GM18511 (cell line): ENCODE measurements at regions not wholly inside any gene's neighbourhood (a gene's known extent, or its start where the extent isn't known, plus 50 kb on each side); places are given as distances from the start of the nearest gene placed in this dataset.

Experiments
- ATAC-seq: cut with Tn5 transposase; IDR thresholded peaks from one replicate; pipeline ENCODE4 v1.9.1; 2021; ENCODE audit warnings: mild to moderate bottlenecking, moderate library complexity; ENCODE audit not compliant: unreplicated experiment

DNA sequence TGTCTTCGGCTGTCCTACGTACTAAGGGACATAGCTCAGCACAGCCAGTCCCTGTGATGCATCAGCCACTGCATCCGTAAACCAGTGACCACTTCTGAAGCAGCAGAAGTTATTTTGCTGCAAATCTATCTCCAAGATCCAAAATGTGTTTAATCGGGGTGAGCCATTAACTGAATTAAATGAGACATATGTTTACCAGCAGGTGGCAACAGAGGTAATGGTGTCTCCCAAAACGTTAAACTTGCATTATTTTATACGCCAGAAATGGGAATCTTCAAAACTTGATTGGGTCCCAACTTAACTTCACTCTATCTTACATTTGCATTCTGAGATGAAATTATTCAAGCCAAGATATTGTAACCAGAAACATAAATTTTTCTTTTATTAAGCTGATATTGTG, 75.3 kb upstream of the BOC start:
- no peak for ATAC-seq

DNA sequence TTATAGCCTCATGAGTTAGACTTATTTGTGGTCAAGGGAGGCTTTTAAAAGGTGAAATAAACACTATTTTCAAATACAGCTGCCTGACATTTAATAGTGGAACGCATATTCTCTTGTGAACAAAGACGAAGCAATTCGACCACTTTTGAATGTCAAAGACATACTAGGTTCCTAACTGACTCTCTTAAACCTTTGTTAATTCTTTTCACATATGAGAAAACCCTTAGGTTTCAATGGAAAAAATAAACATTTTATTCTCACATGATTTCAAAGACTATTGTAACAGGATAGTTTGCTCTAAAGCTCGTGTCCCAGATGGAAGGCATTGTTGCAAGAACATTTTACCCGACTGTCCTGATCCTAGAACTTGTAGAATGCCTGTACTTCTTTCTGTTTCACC, 74.8 kb upstream of the BOC start:
- ATAC-seq, result no peak

DNA sequence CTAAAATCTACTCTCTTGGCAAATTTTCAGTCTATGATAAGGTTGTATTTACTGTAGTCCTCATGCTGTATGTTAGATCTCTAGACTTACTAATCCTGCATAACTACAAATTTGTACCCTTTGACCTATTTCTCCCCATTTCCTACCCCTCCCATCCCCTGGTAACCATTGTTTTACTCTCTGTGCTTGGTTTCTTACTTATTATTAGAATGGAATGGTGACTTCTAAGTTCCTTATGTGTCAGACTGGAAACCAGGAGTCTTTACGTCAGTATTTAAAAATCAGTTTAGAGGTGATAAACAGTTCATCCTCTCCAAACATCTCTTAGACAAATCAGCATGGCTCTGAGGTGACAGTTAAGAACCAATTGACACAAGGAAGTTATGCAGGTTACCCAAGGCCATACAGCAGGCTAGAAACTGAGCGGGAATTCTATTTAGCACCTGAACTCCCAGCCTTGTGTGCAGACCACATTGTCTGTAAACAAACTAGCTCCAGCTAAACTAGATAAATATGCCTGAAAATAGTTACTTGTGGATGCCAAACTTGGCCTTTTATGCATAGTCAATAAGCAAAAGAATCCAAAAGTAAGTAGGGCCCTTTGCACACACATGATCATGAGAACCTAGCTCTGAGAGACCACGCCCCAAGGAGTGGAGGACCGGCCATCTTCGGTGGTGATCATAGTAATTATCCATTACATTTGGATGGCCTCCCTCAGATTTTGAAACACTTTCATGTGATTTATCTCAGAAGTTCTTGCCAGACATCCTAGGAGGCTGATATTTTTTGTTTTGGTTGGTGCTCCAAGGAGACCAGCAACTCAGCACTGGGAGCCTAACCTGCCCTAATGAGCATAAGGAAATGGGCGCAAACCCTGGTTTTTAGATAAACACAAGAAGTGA, 72.3 kb upstream of the BOC start:
- no peak for ATAC-seq

DNA sequence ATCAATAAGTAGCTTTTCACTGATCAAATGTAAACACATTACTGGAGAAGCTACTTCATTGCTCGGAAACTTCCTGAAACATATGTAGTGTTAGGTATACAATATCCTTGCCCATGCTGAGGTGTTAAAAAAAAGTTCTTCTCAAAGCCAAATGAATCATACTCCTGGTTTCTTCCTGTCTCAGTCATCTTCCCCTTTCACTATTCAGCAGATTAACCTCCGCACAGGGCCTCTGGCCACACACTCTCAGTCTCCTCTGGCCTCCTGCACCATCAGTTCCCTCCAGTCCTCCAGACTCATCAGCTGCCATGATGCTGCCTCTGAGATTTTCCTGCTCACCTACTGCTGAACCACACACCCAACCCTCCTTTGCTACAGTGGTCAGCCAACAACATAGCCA, 70.5 kb upstream of the BOC start:
- no peak for ATAC-seq

DNA sequence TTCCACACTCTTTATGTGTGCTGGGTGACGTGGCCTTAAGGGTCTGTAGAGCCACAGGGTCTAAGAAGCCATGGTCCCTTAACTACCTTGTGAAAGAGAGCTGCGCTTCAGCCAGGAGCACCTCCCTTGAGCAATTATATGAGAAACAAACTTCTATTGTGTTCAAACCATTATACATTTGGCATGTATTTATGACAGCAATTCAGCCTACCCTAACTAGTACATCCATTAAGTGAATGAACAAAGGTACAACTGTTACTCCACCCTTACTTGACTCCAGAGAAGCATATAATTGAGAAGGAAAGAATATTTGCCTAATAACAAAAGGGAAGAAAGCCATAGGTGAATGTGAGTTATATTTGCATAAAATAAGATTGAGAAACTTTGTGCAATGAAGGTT, 69.8 kb upstream of the BOC start:
- ATAC-seq, result no peak

DNA sequence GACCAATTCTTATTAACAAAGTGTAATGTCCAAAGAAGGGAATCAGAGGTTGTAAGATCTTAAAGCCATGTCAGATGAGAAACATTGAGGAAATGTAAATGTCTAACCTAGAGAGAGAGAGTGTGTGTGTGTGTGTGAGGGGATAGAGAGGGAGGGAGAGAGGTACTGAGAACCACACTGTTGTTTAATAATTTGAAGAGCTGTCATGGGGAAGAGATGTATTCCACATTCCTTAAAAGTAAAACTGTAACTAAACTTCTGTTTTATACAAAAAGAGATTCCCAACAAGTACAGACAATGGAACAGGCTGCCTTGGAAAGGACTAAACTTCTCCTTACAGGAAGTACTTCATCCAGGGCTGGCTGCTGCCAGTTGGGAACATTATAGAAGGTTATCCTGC, 68.9 kb upstream of the BOC start:
- ATAC-seq, result no peak

DNA sequence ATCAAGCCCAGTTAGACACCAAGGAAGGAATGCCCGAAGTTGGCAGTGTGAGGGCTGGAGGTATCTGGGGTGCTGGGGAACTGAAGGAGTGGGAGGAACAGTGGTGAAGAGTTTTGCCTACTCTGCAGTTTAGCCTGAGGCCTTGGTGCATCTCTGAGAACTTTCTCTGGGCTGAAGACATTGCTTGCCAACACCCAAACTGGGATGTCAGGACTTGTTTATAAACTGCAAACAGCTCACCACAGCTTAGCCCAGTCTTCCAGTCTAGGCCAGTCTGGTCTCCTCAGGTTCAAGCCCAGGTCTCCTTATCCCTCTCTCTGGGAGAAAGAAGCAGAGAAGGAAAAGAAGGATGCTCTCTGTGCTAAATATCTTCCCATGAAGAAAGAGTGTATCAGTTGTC, 68.0 kb upstream of the BOC start:
- no peak for ATAC-seq

DNA sequence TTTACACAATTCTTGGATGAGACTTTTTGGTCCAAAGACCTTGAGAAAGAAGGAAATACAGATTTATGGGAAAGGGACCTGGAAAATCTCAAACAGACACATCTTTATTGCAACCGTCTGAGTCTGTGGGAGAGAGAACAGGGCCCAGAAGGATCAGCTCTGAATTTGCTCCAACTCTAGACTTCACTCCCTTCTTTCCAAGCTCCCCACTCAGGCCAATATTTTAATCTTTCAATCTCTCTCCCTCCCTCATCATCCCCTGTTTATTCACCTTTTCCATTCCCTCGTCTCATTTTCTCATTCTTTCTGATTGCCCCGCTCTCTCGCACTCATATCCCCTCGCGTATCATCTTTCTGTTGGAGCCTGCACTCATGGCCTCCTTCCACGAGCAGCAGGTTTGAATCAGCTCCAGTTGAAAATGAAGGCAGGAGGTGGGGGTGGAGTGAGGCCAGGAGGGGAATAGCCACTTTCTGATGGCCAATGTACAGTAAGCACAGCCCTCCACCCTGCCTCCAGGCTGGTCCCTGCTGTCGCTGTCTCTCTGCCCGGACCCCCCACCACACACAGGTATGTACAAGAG, 63.6 kb upstream of the BOC start:
- no peak for ATAC-seq

DNA sequence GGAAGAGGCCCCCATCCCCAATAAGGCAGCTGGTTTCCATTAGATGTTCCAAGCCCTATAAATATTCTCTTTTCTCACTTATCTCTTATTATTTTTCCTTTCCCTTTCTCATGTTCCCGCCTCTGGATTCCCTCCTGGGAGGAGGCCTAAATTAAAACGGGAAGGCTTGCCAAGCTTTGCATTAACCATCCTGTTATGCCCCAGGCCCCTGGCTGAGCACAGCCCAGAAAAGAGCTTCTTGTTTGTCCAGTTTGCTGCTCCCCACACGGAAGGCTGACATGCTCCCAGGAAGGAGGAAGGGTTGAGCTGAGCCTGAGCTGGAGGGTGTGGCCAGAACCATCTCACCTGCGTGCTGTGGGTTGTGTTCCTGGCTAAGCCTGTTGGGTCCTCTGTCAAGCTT, 63.1 kb upstream of the BOC start:
- no peak for ATAC-seq

DNA sequence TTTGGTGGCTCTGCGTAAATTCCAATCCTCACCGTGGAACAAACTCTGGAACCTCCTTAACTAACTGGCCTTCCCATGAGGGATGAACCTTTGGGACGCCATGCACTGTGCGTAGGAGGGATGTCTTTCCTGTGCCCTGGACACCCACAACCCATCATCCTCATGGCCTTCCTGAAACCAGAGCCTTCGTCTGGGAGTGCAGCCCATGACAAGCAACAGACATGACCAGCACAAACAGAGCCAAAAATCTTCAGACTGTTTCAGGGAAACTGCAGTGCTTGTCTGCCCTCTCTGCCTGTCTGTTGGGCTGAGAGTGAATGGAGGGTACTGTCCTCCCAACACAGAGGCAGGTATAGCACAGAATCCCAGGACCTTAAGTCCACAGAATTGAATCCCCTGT, 61.1 kb upstream of the BOC start:
- ATAC-seq, result no peak

DNA sequence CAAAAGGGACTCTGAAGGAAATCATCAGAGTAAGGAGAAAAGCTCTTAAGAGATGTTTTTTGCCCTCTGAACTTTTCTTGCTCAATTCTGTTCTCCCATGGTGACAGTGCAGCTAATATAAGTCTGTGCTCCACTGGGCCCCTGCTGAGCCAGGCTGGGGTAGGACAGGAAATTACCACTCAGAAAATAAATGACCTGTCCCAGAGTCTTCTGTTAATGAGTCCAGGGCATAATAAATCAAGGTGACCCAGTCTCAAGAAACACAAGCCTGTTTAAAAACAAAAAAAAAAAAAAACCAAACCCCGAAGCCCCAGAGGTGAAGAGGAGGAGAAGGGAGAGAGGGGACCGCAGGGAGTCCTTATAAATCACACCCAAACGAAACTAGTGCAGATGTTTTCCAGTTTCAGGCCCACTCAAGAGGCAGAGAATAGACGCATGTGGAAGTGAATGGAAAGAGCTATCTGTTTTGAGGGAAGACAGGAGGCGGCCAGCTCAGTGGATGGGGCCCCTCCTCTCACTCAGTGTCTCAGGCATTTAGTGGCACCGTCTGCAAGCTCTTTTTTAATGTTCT, 59.8 kb upstream of the BOC start:
- ATAC-seq, result no peak

DNA sequence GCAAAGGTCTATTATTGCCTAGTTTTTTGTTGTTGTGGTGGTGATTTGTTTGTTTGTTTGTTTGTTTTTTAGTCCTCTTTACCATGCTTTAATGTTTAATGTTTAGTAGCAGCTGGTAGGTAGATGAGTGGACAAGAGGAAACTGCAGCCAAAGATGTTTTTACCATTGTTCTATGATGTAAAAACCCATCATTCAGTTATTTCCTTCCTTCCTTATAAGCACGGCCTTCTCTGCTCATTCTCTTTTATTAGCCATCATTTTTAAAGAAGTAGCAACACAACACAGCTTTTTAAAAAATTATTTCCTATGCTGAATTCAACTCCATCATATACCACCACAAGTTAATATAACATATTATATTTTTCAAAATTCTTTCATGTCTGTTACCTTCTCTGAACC, 58.5 kb upstream of the BOC start:
- ATAC-seq, result no peak

DNA sequence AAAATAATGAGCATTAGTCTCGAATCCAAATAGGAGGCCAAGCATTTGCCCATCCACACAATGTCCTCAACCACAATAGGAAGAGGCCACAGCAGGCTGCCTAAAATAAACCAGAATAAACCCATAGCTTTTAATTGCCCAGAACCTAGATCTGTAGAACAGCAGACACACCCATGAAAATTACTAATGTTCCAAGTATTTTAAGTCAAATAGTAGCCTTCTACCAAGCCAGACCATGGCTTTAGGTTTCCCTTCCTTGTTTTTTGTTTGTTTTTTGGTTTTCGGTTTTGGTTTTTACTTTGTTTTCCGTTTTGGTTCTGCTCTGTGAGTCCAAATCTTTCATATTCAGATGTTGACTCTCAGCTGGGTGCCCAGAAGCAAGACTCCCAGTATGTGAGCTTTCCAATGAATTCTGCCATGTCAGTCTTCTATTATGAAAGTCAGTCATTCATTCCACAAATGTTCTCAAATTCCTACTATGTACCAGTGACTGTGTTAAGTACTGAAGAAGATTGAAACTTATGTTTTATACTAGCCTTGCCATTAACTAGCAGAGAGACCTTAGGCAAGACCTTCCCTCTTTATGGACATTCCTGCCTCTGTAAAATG, 57.8 kb upstream of the BOC start:
- ATAC-seq, result peak; percentile 81

DNA sequence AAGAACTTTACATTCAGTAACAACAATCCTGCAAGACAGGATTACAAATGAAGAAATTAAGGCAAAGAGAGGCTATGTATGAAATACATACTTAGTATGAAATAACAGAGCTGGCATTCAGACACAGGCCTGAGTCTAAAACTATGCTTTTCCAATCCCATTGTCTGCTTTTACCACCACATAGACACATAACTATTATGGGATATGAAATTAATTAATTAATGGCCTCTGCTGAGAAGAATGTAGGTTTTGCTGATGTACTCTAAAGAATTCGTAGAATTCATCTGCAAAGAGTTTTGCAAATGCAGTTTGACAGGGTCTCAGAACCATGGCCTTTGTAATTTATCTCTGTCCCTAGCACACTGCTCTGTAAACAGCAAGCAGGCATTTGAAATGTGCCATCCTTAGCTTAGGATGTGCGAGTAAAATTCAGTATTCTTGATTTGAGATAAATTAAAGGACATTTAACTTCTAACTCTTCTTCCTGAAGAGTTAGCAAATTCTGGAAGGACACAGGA, 54.5 kb upstream of the BOC start:
- no peak for ATAC-seq

DNA sequence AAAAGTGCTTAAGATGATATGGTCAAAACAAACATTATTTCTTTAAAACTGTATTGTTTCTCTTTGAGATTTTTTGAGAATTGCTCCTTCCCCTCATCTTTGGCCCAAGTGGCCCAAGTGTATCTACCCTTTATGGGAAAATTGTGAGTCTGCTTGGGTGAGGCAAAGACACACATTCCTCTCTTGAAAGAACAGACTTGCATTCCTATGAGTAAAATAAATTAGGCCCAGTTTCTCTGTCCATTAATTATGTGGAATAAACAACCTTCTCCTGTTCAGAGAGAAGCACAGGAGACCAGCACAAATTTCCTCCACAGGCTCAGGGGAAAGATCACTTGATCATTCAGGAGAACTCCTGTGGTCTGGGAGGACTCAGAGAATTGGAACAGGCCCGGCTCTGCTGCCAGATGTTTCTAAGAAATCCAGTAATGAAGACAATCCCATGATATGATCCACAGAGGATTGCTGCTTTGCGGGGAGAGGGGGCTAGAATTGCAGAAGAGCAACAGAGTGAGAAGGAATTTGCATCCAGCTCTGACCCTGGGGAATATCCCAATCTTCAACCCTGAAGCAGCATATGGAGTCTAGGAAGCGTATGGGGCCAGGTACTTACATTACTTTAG, 53.8 kb upstream of the BOC start:
- no peak for ATAC-seq

DNA sequence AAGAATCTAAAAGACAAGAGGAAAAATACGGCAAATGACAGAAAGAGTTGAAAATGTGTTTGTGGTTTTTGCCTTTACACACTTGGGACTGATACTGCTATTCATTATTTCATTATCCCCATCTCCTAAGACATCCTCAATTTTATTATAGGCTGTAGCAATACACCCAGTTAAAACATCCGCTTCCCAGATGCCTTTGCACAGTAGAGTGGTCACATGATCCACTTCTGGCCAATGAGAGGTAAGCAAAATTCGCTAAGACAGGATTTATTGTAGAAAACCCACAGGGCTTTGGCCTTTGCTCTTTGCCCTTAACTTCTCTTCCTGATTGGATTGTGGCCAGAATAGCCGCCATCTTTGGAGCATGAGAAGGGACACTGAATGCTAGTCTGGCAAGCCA, 53.2 kb upstream of the BOC start:
- ATAC-seq, result no peak
